NCI-H2107 treated with DMSO at 0.1 percent for 48 hours (cell line): ENCODE measurements at regions not wholly inside any gene's neighbourhood (a gene's known extent, or its start where the extent isn't known, plus 50 kb on each side); places are given as distances from the start of the nearest gene placed in this dataset.
"Not testable (repeated sequence)": the region's sequence is repeated elsewhere in the genome, so short reads cannot be mapped to it uniquely, and the experiment has no call there.

Experiments
- DNase-seq: peaks from one replicate; lab custom pipeline; 2025; ENCODE audit not compliant: unreplicated experiment; lab: John Stamatoyannopoulos, UW

DNA sequence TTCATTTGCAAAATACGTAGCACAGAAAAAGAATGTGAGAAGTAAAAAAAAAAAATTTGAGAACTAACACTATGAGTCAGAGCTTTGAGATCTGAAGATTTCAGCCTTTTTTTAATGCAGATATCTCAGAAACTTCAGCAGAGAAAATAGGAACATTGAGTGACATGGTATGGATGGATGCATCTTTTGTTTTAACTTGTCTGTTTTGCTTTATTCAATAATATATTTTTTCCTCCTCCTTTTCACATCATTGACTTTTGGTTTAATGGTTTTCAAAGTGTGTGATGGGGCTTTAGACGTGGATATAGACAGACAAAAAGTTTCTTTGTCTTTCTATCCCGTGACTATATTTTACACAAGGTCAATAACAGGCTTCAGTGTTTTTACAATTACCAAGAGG, 426.7 kb upstream of the FRG2C start:
- DNase-seq, result no peak

DNA sequence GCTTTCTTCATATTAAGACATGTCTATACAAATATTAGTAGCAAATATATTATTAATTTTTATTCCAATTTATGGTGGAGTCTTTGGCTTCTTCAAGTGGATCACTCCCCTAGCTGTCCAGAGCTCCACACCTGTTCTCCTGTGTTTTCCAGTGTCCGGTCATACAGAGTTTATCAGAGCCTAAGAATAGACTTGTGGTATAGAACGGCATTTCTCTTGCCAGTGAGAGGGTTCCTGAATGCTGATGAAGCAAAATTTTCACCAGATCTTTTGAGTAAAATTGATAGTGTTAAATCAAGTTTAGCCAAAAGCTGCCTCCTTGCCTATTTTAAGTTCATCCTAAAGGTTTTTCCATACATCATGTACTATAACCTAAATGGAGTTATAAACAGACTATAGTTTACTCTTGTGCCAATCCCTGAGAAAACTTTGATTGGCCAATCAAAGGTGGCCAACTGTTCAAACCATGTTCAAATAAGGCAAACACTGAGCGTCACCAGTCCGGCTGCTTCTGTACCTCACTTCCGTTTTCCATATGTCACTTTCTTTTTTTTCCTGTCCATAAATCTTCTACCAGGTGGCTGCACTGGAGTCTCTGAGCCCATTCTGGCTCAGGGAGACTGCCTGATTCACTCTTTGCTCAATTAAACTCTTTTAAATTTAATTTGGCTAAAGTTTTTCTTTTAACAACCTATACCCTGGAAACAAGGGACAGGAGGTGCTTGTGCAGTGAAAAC, 422.7 kb upstream of the FRG2C start:
- not testable (repeated sequence) for DNase-seq

DNA sequence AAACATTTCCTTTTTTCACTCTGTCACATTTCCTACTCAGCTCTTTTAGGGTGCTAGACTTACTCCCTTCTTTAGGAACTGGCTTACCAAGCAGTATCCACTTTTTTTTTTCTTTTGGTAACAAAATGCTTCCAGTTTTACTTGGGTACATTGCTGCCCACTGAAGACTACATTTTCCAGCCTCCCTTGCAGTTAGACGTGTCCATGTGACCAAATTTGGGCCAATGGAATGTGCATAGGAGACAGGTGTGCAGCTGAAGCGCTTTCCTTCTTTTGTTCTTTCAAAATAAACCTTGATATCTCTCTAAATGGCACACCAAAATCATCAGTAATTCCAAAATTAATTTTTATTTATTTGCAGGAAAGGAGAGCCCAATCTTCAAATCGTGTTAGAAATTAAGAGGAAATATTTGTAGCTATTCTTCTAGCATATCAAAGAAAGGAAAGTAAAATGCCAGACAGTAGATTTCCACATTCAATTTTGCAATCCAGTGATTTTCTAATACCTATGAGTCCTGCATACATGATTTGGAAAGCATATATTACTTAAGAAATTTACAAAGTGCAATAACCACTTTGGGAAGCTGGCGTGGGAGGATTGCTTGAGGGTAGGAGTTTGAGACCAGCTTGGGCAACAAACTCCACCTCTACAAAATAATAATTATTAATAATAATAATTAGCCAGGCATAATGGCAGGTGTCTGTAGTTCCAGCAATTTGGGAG, 422.0 kb upstream of the FRG2C start:
- no peak for DNase-seq

DNA sequence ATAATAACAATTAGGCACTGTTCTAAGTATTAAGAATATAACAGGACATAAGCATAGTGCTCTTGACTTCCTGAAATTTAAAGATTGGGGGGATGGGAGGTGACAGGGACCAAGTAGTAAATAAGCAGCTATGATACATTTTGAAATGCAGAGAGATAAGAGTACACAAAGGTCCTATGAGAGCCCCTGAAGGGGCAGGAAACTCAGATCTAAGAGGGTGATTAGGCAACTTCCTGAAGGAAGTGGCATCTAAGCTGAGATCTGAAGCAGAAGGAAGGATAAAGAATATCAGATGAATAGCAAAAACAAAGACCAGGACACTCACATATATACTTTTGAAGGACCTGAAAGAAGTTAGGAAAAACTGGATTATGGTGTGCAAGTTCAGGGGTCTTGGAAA, 415.2 kb upstream of the FRG2C start:
- DNase-seq, result no peak

DNA sequence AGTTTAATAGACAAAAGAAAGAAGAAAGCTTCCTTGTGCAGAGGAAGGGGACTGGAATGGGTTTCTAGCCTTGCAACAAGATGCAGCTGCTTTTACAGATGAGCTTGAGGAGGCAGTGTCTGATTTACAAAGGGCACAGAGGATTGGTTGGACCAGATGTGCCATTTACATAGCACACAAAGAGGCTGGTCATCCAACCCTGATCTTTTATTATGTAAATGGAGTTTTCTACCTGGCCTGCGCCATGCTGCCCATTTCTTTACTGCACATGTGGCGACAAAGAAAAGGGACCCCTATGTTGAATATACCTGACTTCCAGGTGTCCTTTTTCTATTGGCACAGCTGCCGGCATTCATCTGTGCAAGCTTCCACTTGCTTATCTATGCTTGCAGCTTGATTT, 409.4 kb upstream of the FRG2C start:
- no peak for DNase-seq

DNA sequence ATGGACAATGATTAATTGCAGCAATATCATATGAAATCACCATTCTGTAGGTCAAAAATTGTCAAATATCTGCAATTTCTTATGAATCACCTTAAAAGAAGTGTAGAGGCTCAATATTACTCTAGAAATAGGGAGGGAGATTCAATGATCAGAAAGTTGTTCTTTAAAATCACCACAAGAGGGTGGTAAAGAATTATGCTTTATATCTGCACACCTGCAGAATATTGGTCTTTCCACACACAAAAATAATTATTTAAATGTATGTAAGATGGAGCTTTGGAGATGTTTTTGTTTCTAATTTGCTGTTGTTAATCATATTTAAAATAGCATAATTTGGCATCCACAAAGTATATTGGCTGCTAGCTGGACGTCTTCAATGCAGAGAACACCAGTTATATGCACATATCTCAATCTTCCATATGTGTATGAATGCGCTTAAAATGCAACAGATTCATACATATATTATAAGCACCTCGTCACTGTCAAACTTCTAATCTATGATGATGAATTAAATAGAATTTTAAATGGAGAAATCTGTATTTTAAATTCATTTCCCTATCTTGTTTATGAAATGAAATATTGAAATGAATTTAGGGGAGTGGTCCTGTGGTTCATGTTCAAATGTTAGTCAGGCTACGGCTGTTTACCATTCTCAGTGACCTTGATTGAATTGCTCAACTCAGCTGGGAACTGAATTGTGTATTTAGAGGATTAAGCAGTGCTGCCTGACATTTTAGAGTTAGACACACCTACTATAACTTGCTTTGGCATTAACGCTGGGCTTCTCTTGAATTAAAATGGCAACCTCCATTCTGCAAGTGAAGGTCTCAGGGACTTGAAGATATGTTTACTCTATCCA, 405.1 kb upstream of the FRG2C start:
- peak; percentile 1 for DNase-seq

DNA sequence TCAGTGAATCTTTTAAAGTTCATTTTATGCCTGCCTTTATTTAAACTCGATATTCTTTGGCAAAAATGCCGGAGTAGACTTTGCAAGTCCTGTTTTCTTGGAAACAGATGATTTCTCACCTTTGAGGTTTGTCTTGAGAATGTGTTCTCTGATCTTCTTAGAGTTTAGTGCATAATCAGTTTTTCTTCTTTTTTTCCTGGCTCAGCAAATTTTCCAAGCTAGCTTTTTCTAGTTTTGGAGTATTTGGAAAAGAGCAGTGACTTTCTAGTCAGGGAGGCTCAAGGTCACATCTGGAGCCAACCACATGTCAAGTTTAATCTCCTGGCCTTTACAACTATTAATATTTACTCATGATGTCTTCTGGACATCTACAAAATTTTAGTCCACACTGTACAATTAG, 403.2 kb upstream of the FRG2C start:
- not testable (repeated sequence) for DNase-seq

DNA sequence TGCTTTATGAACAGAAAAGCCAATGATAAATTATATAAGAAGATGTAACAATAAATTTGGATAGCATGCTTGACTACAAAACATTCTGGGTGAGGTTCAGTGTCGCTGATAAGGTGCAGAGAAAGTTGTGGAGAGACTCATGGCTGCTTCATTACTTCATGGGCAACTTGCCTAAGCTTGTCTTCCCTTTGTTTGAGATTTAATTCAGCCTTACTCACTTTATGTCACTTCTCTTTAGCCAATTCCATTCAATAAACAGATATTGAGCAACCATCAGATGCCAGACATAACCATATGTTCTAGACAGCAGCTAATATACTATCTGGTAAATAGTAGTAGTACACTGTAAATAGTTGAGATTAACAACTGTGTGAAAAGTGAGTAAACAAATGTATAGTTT, 401.5 kb upstream of the FRG2C start:
- DNase-seq, result no peak

DNA sequence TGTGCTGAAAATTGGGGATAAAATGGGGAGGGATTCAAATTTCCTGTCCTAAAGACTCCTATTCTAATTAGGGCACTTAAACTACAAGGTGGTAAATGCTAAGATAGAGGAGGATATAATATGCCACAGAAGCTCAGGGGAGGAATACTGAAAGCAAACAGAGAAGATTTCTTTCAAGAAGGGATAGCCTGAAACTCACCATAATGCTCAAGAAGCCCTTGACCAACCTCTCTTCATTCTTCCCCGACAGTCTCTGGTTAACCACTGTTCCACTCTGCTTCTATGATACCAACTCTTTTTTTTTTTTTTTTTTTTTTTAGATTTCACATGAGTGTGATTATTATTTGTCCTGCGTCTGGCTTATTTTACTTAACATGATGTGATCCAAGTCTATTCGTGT, 398.2 kb upstream of the FRG2C start:
- DNase-seq, result no peak

DNA sequence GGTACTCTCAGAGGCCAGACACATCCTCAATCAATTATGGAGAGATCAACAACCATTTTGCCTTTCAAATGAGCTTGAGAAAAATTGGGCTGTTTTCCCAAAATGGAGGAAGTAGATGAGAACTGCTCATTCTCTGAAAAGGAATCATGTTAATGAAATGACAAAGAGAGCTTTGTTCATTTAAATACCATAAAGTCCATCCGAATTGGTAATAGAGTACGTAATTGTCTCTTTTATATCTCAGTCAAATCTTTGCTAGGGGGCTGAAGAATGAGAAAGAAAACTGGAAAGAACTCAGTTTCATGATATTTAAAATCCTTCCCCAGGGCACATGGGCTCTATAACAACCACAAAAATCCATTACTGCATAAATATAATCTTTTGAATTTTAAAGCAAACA, 395.6 kb upstream of the FRG2C start:
- not testable (repeated sequence) for DNase-seq

DNA sequence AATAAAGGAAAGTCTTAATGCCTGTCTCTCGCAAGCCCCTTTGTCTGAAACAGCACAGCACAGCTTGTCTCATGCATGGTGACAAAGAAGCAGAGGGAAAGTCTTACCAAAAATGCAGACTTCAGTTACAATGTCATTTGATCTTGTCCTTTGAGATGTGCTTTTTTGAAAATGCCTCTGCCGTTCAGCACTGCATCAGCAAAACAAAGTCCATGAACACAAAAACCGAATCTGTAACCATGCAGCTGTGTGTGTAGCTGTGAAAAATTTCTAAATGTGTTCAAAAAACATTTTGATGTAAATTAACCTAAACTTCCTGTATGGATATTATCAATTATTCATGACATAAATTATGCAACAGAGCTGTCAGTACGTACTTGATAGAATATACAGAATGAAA, 391.9 kb upstream of the FRG2C start:
- DNase-seq, result not testable (repeated sequence)

DNA sequence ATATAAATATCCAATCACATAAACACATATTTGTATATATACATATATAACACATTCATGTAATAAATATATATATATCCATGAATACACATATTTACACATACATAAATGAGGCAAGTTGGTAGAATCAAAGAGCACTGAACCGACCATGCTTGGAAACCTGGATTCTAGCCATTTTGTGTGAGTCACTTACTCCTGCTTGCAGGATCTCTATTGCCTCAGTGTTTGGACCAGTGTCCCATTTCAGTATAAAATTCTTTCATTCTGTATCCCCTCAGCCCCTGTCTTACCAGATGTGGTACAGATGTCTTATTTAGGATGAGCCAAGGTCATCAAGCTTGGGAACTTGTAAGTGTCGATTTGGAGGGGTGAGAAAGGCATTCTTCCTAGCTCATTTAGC, 391.4 kb upstream of the FRG2C start:
- DNase-seq, result no peak

DNA sequence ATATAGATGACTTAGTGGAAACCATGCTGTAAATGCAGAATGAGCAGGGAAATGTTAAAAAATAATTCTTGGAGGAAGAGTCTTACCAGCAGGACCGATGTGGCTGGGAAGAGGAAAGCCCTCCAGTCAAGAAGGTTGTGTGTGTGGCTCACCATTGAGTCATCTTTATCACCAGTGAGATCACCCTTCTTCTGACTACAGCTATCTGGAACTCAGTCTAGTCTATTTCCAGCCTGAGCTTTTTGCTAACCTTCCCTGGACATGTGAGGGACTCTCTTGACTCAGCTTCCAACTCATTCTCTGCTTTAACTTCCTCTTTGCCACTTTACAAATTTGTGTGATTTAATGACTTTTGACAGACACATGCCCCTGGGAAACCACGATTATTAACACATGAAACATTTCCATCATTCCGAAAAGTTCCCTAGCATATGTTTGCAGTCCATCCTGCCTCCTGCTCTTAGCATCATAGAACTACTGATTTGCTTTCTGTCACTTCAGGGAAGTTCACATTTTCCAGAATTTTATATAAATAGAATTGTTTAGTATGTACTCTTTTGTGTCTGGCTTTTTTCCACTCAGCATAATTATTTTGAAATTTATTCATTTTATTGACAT, 378.5 kb upstream of the FRG2C start:
- DNase-seq, result not testable (repeated sequence)

DNA sequence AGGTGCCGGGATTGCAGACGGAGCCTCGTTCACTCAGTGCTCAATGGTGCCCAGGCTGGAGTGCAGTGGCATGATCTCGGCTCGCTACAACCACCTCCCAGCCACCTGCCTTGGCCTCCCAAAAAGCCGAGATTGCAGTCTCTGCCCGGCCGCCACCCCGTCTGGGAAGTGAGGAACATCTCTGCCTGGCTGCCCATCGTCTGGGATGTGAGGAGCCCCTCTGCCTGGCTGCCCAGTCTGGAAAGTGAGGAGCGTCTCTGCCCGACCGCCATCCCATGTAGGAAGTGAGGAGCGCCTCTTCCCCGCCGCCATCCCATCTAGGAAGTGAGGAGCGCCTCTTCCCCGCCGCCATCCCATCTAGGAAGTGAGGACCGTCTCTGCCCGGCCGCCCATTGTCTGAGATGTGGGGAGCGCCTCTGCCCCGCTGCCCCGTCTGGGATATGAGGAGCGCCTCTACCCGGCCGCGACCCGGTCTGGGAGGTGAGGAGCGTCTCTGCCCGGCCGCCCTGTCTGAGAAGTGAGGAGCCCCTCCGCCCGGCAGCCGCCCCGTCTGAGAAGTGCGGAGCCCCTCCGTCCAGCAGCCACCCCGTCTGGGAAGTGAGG, 375.1 kb upstream of the FRG2C start:
- not testable (repeated sequence) for DNase-seq

DNA sequence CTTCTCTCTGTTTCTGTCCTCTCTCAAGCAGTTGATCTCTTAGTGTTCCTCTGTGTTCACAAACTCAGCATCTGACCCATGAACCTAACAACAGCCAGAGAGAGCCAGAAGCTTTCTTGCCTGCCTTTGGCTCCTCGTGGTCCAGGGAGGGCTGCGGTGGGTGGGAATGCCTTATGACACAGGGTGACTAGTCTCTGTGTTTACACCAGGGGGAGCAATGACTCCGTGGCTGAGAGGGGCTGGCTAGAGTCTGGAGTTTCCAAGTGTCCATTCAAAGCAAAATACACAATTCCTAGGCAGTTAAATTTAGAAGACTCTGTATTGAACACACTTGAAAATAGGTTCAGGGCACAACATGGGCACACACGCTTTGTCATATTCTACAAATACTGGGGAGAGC, 370.0 kb upstream of the FRG2C start:
- DNase-seq, result peak; percentile 6

DNA sequence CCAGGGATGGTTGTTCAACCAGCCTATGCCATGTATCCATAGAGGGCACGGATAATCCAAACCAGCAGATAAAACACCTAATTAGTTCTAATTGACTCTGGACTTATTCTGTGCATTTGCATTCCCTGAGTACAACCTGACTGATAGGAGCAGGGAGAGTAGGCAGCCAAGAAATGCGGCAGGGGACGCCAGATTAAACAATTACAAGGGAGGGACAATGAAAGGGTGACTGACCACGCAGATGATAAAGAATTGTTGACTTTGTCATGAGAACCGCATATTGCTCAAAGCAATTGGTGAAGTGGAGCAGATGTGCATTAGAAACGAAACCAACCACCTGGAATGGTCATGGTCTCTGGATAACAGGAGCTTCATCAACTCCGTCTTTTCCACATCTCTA, 369.1 kb upstream of the FRG2C start:
- no peak for DNase-seq

DNA sequence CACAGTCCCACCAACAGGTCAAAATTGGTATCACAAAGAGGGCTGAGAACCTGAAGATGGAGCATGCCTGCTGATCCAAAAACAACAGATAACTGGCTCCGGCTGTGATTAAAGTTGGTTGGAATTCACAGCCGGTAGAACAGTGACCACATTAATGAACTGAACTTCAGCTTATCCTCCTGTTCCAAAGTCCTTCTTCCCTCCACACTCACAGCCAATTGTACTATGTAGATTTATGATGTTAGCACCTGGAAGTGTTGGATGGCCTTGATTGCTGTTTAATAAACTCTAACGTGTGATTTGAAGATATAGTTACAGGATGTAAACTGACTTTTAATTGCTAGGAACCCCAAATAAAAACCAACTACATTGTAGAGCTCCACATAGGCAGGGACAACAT, 367.3 kb upstream of the FRG2C start:
- DNase-seq, result no peak

DNA sequence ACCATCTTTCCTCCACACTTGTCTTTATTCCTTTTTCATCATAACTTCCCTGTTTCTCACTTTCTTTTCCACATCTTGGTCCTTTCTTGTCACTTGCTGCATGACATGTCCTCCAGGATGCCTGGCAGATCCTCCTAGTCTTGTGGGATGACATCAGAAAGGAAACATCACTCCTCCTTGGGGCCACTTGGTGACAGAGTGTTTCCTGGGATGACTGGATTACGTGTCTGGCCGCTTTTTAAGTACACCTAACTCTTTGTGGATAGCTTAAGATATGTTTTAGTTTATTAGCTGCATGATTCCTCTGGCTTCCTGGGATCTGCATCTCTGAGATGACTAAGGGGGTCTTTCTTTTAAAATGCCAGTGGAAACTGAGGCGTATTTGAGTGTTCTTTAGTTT, 363.5 kb upstream of the FRG2C start:
- no peak for DNase-seq

DNA sequence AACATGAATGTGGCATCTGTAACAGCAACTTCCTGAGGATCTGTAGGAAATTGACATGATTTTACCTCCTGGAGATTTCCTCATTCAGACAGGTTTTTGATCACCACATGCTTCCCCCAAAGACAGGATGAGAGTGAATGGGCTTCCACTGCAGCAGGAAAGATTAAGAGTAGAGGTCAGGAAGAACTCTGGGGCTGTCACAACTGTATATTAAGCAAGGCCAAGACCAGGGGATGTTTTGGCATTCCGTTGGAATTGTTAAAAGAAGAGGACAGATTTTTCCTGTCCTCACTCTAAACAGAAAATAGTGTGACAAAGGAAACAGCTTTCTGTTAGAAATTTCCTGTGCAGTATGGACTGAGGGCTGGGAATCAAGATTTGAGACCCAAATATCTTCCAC, 363.1 kb upstream of the FRG2C start:
- not testable (repeated sequence) for DNase-seq

DNA sequence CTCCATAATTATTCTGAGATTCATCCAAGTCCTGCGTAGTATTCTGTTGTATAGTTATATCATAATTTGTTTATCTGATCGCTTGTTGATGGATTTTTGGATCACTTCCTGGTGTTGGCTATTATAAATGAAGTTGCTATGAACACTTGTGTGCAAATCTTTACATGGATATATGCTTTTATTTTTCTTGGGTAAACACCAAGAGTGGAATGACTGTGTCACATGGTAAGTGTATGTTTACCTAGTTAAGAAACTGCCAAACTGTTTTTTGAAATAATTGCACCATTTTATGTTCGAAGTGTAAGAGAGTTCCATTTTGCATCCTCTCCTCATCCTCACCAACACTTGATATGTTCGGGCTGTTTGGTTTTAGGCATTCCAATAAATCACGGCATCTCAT, 360.4 kb upstream of the FRG2C start:
- DNase-seq, result no peak

DNA sequence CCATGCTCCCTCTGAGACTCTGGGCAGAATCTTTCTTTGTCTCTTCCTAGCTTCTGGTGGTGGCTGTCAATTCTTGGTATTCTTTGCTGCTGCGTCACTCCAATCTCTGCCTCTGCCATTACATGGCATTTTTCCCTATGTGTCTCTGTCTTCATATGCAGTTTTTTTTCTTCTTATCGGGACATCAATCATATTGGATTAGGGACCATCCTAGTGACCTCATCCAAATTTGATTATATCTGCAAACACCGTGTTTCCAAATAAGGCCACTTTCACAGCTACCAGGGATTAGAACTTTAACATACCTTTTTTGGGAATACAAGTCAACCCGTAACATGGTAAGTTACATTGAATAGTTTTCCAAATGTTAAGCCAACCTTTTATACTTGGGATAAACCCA, 358.2 kb upstream of the FRG2C start:
- no peak for DNase-seq
